PC-9 (cell line): ENCODE measurements at regions not wholly inside any gene's neighbourhood (a gene's known extent, or its start where the extent isn't known, plus 50 kb on each side); places are given as distances from the start of the nearest gene placed in this dataset.

Source experiments
- BruUV-seq: library from RNA; stranded (reverse); fragments of 400-500 nt; replicated peaks from 2 replicates; lab custom pipeline; 2021; lab: Mats Ljungman, UMichigan
- CTCF ChIA-PET: fragments of 300-600 bp; sonication (Branson Sonifier 250); formaldehyde crosslinking; loops from one replicate; lab custom pipeline; 2022; ENCODE audit warnings: antibody characterized with exemption; lab: Charles Lee
- POLR2A ChIA-PET: fragments of 300-600 bp; sonication (Branson Sonifier 250); formaldehyde crosslinking; loops from one replicate; lab custom pipeline; 2022; ENCODE audit warnings: antibody characterized with exemption; ENCODE audit not compliant: unreplicated experiment; lab: Charles Lee
- DNase-seq, 2 experiments: peaks; one replicate each; pipeline versions ENCODE4 v3.0.0 to v3.0.0-alpha.2; 2015 to 2022; ENCODE audit warnings: mixed read lengths in 1 of 2
- H2AFZ ChIP-seq: fragments of 200-600 bp; sonication (generic); 2 replicates; pipeline ENCODE4 v1.8.1; 2017; ENCODE audit warnings: antibody characterized with exemption
- H3F3A ChIP-seq: fragments of 200-600 bp; sonication (generic); 2 replicates; pipeline ENCODE4 v1.8.1; 2017; ENCODE audit warnings: antibody characterized with exemption, mild to moderate bottlenecking, low read depth; ENCODE audit not compliant: insufficient read depth
- H3K27ac ChIP-seq: fragments of 200-600 bp; sonication (generic); 2 replicates; pipeline ENCODE4 v1.6.1; 2016; ENCODE audit warnings: mixed run types
- H3K27me3 ChIP-seq: fragments of 200-600 bp; sonication (generic); 2 replicates; pipeline ENCODE4 v1.6.1; 2016; ENCODE audit warnings: low read depth, mixed run types; ENCODE audit not compliant: insufficient read depth
- H3K36me3 ChIP-seq: fragments of 200-600 bp; sonication (generic); 2 replicates; pipeline ENCODE4 v1.6.1; 2016; ENCODE audit warnings: low read depth, mixed run types
- H3K4me1 ChIP-seq: fragments of 200-600 bp; sonication (generic); replicated peaks from 2 replicates; pipeline ENCODE4 v1.6.1; 2016; ENCODE audit warnings: mixed run types; ENCODE audit not compliant: insufficient read depth
- H3K4me2 ChIP-seq: fragments of 200-600 bp; sonication (generic); 2 replicates; pipeline ENCODE4 v1.6.1; 2017; ENCODE audit warnings: mixed run types
- H3K4me3 ChIP-seq: fragments of 200-600 bp; sonication (generic); 2 replicates; pipeline ENCODE4 v1.6.1; 2016; ENCODE audit warnings: mixed run types
- H3K79me2 ChIP-seq: fragments of 200-600 bp; sonication (generic); 2 replicates; pipeline ENCODE4 v1.6.1; 2017; ENCODE audit warnings: low read depth, mixed run types
- H3K9me2 ChIP-seq: fragments of 200-600 bp; sonication (generic); 2 replicates; pipeline ENCODE4 v1.8.1; 2017; ENCODE audit warnings: mild to moderate bottlenecking; ENCODE audit not compliant: insufficient read depth
- H3K9me3 ChIP-seq: fragments of 200-600 bp; sonication (generic); 2 replicates; pipeline ENCODE4 v1.8.1; 2016; ENCODE audit warnings: low read depth; ENCODE audit not compliant: insufficient read depth
- H4K20me1 ChIP-seq: fragments of 200-600 bp; sonication (generic); 2 replicates; pipeline ENCODE4 v1.8.1; 2017; ENCODE audit not compliant: insufficient read depth
- CTCF ChIP-seq: fragments of 200-600 bp; sonication (generic); conservative IDR thresholded peaks from 2 replicates; pipeline ENCODE4 v1.6.1; 2017; ENCODE audit warnings: mixed run types, antibody characterized with exemption, mild to moderate bottlenecking, moderate library complexity
- EZH2 ChIP-seq: fragments of 200-600 bp; sonication (generic); IDR thresholded peaks from 2 replicates; pipeline ENCODE4 v1.8.0; 2017; ENCODE audit warnings: antibody characterized with exemption, low read depth
- intact Hi-C: fragments of 100-400 bp; cut with micrococcal nuclease; formaldehyde crosslinking; loops from one replicate; pipeline ENCODE4 v1.10.0; 2022; ENCODE audit not compliant: unreplicated experiment

- H3F3A ChIP-seq, result no peaks in the 10 kb centered on the region
- BruUV-seq, result no TSS peak
- H3K9me2 ChIP-seq, result no peaks in the 10 kb centered on the region
- H2AFZ ChIP-seq, result no peak overlapping the region
- H3K9me3 ChIP-seq, result no peaks in the 10 kb centered on the region
- ChIA-PET POLR2A (no interaction called here), CTCF (no interaction called here)
- intact Hi-C loops, result no loop called here
- no peaks in the 10 kb centered on the region for H3K4me1 ChIP-seq
- no peak overlapping the region for H3K4me3 ChIP-seq
- no peak for DNase-seq
- no peak for TF ChIP-seq CTCF
- TF ChIP-seq EZH2, result no peak
- no peaks in the 10 kb centered on the region for H4K20me1 ChIP-seq
- H3K79me2 ChIP-seq, result no peaks in the 10 kb centered on the region
- no peaks in the 10 kb centered on the region for H3K27me3 ChIP-seq
- no peak overlapping the region for H3K4me2 ChIP-seq
- H3K36me3 ChIP-seq, result no peaks in the 10 kb centered on the region
- H3K27ac ChIP-seq, result no peak overlapping the region
Measured at GRCh38 chrX:121110536-121110935, 63.1 kb downstream of the GLUD2 start.

- TF ChIP-seq EZH2 (no peak), CTCF (no peak)
- no peak overlapping the region for H3K27ac ChIP-seq
- H3K27me3 ChIP-seq, result no peaks in the 10 kb centered on the region
- DNase-seq, result no peak
- H4K20me1 ChIP-seq, result no peaks in the 10 kb centered on the region
- H3K4me1 ChIP-seq, result no peaks in the 10 kb centered on the region
- ChIA-PET CTCF (no interaction called here), POLR2A (no interaction called here)
- no TSS peak for BruUV-seq
- no peaks in the 10 kb centered on the region for H3F3A ChIP-seq
- H3K79me2 ChIP-seq, result no peaks in the 10 kb centered on the region
- H3K9me3 ChIP-seq, result no peaks in the 10 kb centered on the region
- H3K4me3 ChIP-seq, result no peak overlapping the region
- no peak overlapping the region for H3K4me2 ChIP-seq
- H2AFZ ChIP-seq, result no peak overlapping the region
- intact Hi-C loops, result no loop called here
- no peaks in the 10 kb centered on the region for H3K36me3 ChIP-seq
- no peaks in the 10 kb centered on the region for H3K9me2 ChIP-seq
Measured at GRCh38 chrX:121114691-121115090, 67.3 kb downstream of the GLUD2 start.

DNA sequence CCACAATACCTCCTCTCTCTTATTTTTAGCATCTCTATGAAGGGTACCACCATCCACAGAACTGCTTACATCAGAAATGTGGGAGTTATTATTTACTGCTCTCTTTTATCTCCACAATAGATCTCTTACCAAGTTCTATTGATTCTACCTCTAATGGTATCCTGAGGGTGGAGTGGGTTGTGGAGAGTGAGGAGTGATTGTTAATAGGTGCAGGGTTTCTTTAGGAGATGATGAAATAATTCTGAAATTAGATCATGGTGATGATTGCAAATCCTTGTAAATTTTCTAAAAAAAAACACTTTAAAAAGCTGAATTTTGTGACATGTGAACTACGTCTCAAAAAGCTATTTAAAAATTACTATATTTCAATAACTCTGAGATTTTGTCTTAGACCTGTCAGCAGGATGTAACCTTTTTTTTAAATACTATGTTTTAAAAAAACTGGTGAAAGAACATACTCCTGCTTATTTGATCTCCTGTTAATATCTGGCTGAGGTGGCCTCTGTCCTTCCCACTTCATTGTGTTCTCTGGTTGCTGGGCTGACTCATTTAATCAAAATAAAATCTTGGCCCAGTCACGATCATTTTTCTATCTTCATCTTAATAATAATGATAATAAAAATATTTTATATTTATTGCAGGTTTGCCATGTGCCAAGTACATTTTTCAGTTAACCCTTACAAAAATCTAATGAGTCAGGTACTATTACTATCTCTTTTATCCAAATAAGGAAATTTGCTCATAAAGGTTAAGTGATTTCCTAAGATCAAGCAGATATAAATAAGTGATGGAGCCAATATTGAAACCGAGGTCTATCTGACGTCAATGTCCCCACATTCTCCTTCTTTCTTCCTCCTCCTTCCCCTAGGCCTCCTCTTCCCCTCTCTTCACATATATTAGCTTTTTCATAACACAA is 73.5 kb downstream of the GLUD2 start:
- POLR2A ChIA-PET, result interaction anchor here (0.6 kb wide), 1 partner anchor 251 kb away, joined by 4 read pairs; no protein-coding TSS in a partner anchor
- Histone ChIP-seq H3K9me2 (no peaks in the 10 kb centered on the region), H3K27me3 (no peaks in the 10 kb centered on the region), H3K36me3 (no peaks in the 10 kb centered on the region), H2AFZ (no peak overlapping the region; the same call in 1 of the 2 replicates), H3K4me2 (no peak overlapping the region), H3K79me2 (no peaks in the 10 kb centered on the region), H3K9me3 (no peaks in the 10 kb centered on the region), H4K20me1 (no peaks in the 10 kb centered on the region), H3K4me1 (no peaks in the 10 kb centered on the region), H3K27ac (no peak overlapping the region), H3K4me3 (no peak overlapping the region), H3F3A (no peaks in the 10 kb centered on the region)
- DNase-seq, result no peak
- intact Hi-C loops, result no loop called here
- BruUV-seq, result no TSS peak
- CTCF ChIA-PET, result no interaction called here
- TF ChIP-seq CTCF, result no peak
- no peak for TF ChIP-seq EZH2
